ENCODE measurements at regions not wholly inside any gene's neighbourhood (a gene's known extent, or its start where the extent isn't known, plus 50 kb on each side); places are given as distances from the start of the nearest gene placed in this dataset.

- TF ChIP-seq EZH2 (IDR thresholded peaks at IDR 0.05) (no peak), CTCF (IDR thresholded peaks at IDR 0.05) (no peak)
Observed at GRCh38 chr9:96133321-96134021, 168.5 kb downstream of the HSD17B3 start.
